ENCODE measurements at regions not wholly inside any gene's neighbourhood (a gene's known extent, or its start where the extent isn't known, plus 50 kb on each side); places are given as distances from the start of the nearest gene placed in this dataset.

GRCh38 chr21:15183813-15184257 lies 119.0 kb upstream of the NRIP1 start:
- CTCF ChIA-PET (ENCODE audit: low intra/inter-chr PET ratio, low total read pairs): no interaction called here
- Histone ChIP-seq H3K27ac (ENCODE audit: extremely low read length, insufficient read depth, low read length) (no peak overlapping the region), H3K4me2 (ENCODE audit: low read depth, low read length) (no peak overlapping the region), H3K9me3 (ENCODE audit: low read length) (no peaks in the 10 kb centered on the region), H3K9ac (ENCODE audit: insufficient read depth, low read depth, low read length) (no peak overlapping the region), H3K79me2 (ENCODE audit: insufficient read depth, low read length) (no peaks in the 10 kb centered on the region), H4K20me1 (ENCODE audit: insufficient read depth, low read length) (no peaks in the 10 kb centered on the region), H3K4me1 (ENCODE audit: insufficient read depth, low read length) (no peaks in the 10 kb centered on the region), H3K4me3 (replicated peaks in 1 of 3; ENCODE audit: insufficient read depth in 1 of 3, low read depth in 2 of 3, low read length in 3 of 3) (no peak overlapping the region), H3K27me3 (ENCODE audit: control insufficient read depth in 1 of 2, insufficient read depth in 2 of 2, low read length in 2 of 2) (no peaks in the 10 kb centered on the region), H3K36me3 (replicated peaks in 1 of 2; ENCODE audit: control insufficient read depth in 1 of 2, insufficient read depth in 2 of 2, low read length in 2 of 2) (no peaks in the 10 kb centered on the region), H2AFZ (ENCODE audit: low read length) (no peak overlapping the region)
- BruUV-seq (replicated peaks): no TSS peak
- intact Hi-C loops (cut with micrococcal nuclease; ENCODE audit: unreplicated experiment) (no loop called here), in situ Hi-C loops (cut with HindIII; ENCODE audit: extremely low pct_ligation_motif_present, low pct_unique_long_range_greater_than_20kb) (no loop called here)
- ATAC-seq: no peak
- WGBS (ENCODE audit: low lambda C conversion rate): 78% methylated on average over 5 of the region's 5 CpGs
- no peak for DNase-seq (ENCODE audit: low spot score)
- no peak for FAIRE-seq
- POLR2A ChIA-PET: no interaction called here
- no peak for TF ChIP-seq RXRA (CRISPR knock-in tag; IDR thresholded peaks at IDR 0.05)
- no peak for TF ChIP-seq ZNF660 (CRISPR knock-in tag; IDR thresholded peaks at IDR 0.05; ENCODE audit: borderline replicate concordance, low read depth)
- no peak for TF ChIP-seq MIER3 (CRISPR knock-in tag; IDR thresholded peaks at IDR 0.05; ENCODE audit: borderline replicate concordance)
- TF ChIP-seq POGK (CRISPR knock-in tag; conservative IDR thresholded peaks at IDR 0.05): no peak
- TF ChIP-seq CBFB (CRISPR knock-in tag; IDR thresholded peaks at IDR 0.05): no peak
- TF ChIP-seq IKZF5 (CRISPR knock-in tag; IDR thresholded peaks at IDR 0.05): no peak
- TF ChIP-seq ZNF772 (CRISPR knock-in tag; IDR thresholded peaks at IDR 0.05): no peak
- no peak for TF ChIP-seq ZNF891 (CRISPR knock-in tag; IDR thresholded peaks at IDR 0.05)
- no peak for TF ChIP-seq NFAT5 (CRISPR knock-in tag; IDR thresholded peaks at IDR 0.05)
- TF ChIP-seq DPF2 (CRISPR knock-in tag; IDR thresholded peaks at IDR 0.05; ENCODE audit: borderline replicate concordance, low read depth): no peak
- TF ChIP-seq ETV6 (CRISPR knock-in tag; conservative IDR thresholded peaks at IDR 0.05): no peak
- TF ChIP-seq CBX1 (IDR thresholded peaks at IDR 0.05; ENCODE audit: low read depth): no peak
- no peak for TF ChIP-seq HNRNPUL1 (IDR thresholded peaks at IDR 0.05; ENCODE audit: low read depth, low read length)
- no peak for TF ChIP-seq ZNF446 (CRISPR knock-in tag; IDR thresholded peaks at IDR 0.05)
- TF ChIP-seq TBX2 (CRISPR knock-in tag; IDR thresholded peaks at IDR 0.05; ENCODE audit: borderline replicate concordance): no peak
- no peak for TF ChIP-seq RNF219 (CRISPR knock-in tag; IDR thresholded peaks at IDR 0.05)
